ENCODE measurements at regions not wholly inside any gene's neighbourhood (a gene's known extent, or its start where the extent isn't known, plus 50 kb on each side); places are given as distances from the start of the nearest gene placed in this dataset.

GRCh38 chr13:78334059-78334458, 269.3 kb downstream of the POU4F1 start:
- no peaks in the 10 kb centered on the region for H3K27me3 ChIP-seq
- no peaks in the 10 kb centered on the region for H3K36me3 ChIP-seq
- H3K4me3 ChIP-seq = no peak overlapping the region
- no peaks in the 10 kb centered on the region for H3K9me3 ChIP-seq (replicated peaks)
- no peak for DNase-seq
- H3K27ac ChIP-seq = no peak overlapping the region
- peaks cover 15% of the 10 kb centered on the region for H3K4me1 ChIP-seq

- no peaks in the 10 kb centered on the region for H3K9me3 ChIP-seq (replicated peaks)
- H3K4me1 ChIP-seq = peaks cover 7% of the 10 kb centered on the region
- no peaks in the 10 kb centered on the region for H3K36me3 ChIP-seq
- H3K27me3 ChIP-seq = no peaks in the 10 kb centered on the region
- H3K27ac ChIP-seq = no peak overlapping the region
- H3K4me3 ChIP-seq = no peak overlapping the region
- peak in 1 of 2 experiments; percentile 29 for DNase-seq
Measured at GRCh38 chr13:78326633-78327032, 276.7 kb downstream of the POU4F1 start.

GRCh38 chr13:78325585-78325984, 277.8 kb downstream of the POU4F1 start:
- H3K4me1 ChIP-seq = peaks cover 7% of the 10 kb centered on the region; the same call in 1 of the 2 replicates
- no peak overlapping the region for H3K4me3 ChIP-seq
- H3K9me3 ChIP-seq (replicated peaks) = no peaks in the 10 kb centered on the region
- no peak for DNase-seq
- no peaks in the 10 kb centered on the region for H3K27me3 ChIP-seq
- no peaks in the 10 kb centered on the region for H3K36me3 ChIP-seq
- H3K27ac ChIP-seq = no peak overlapping the region

DNA sequence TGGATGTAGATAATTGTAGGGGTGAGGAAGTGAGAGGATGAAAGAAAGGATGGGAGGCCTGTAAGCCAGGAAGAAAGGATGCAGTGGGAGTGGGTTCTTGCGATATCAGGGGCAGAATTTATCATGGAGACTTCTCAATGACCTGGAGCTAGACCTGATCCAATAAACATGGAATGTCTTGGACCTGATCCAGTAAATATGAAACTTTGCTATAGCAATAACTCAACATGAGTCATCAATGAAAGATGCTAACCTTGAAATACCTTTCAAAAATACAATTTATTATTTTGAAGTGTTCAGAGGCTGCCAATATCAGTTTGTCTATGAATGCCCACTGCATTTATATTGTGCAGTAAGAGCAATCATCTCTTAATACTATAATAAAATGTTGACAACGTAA, 279.5 kb downstream of the POU4F1 start:
- Histone ChIP-seq H3K9me3 (replicated peaks) (no peaks in the 10 kb centered on the region), H3K27me3 (no peaks in the 10 kb centered on the region), H3K4me3 (no peak overlapping the region), H3K4me1 (peaks cover 14% of the 10 kb centered on the region), H3K27ac (no peak overlapping the region), H3K36me3 (no peaks in the 10 kb centered on the region)
- no peak for DNase-seq

- Histone ChIP-seq H3K9me3 (replicated peaks) (no peaks in the 10 kb centered on the region), H3K27me3 (no peaks in the 10 kb centered on the region)
- DNase-seq = no peak
Measured at GRCh38 chr13:78323040-78323439, 280.3 kb downstream of the POU4F1 start.

DNA sequence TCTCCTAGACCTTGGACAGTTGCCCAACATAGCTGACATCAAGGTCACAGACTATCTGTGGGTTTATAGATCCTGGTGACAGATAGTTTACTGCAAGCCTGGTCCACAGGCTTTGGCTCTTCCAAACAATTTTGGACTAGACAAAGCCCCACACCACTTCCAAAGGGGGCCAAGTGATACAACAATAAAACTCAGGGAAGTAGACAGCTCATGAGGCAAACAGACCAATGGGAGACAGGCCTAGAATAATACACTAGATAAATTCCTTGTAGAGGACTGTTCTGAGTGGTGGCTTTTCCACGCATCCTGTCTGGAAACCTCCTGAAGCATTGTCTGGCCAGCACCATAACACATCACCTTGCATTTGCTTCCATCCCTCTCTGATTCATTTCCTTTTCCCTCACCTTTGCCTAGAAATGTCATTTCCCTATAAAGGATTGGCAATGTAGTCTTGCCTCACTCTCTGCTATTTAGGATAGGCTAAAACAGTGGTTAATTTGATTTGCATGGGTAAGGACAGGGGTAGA, 284.2 kb downstream of the POU4F1 start:
- no peaks in the 10 kb centered on the region for H3K9me3 ChIP-seq (replicated peaks)
- DNase-seq = peak; percentile 32 to 69
- no peak overlapping the region for H3K4me3 ChIP-seq
- H3K27me3 ChIP-seq = no peaks in the 10 kb centered on the region
- no peaks in the 10 kb centered on the region for H3K36me3 ChIP-seq
- peak overlapping the region; percentile 8 for H3K27ac ChIP-seq
- peaks cover 26% of the 10 kb centered on the region for H3K4me1 ChIP-seq

More at GRCh38 chr13:78323040-78323439, 280.3 kb downstream of the POU4F1 start:
- no peak overlapping the region for H3K27ac ChIP-seq
- no peaks in the 10 kb centered on the region for H3K36me3 ChIP-seq
- no peak overlapping the region for H3K4me3 ChIP-seq
- H3K4me1 ChIP-seq = peaks cover 20% of the 10 kb centered on the region

DNA sequence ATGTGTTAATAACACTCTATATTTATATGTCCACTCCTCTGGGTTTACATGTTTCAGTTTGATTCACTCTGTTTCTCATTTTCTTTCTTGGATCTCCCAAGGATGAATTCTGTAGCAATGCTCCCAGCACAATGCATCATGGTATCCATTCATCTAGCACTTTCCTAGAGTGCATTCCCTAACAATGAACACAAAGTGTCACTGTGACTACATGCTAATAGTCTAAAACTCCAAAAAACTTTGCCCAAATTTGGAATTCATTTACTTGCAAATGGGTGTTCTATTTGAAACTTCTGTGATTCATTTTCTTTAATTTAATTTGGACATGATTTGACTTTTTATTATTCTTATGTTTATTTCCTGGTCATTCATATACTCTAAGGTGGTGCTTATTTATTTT, 286.3 kb downstream of the POU4F1 start:
- no peak overlapping the region for H3K4me3 ChIP-seq
- DNase-seq = peak in 1 of 2 experiments; percentile 74
- H3K4me1 ChIP-seq = peaks cover 20% of the 10 kb centered on the region
- peak overlapping the region; percentile 19; the same call in 1 of the 2 replicates for H3K27ac ChIP-seq
- no peaks in the 10 kb centered on the region for H3K27me3 ChIP-seq
- H3K9me3 ChIP-seq (replicated peaks) = no peaks in the 10 kb centered on the region
- H3K36me3 ChIP-seq = no peaks in the 10 kb centered on the region

GRCh38 chr13:78309497-78310180, 293.7 kb downstream of the POU4F1 start:
- Histone ChIP-seq H3K36me3 (no peaks in the 10 kb centered on the region), H3K4me3 (no peak overlapping the region), H3K9me3 (replicated peaks) (no peaks in the 10 kb centered on the region), H3K27ac (no peak overlapping the region), H3K4me1 (no peaks in the 10 kb centered on the region), H3K27me3 (no peaks in the 10 kb centered on the region)
- DNase-seq = no peak

- Histone ChIP-seq H3K27me3 (no peaks in the 10 kb centered on the region), H3K27ac (no peak overlapping the region), H3K9me3 (replicated peaks) (no peaks in the 10 kb centered on the region), H3K36me3 (no peaks in the 10 kb centered on the region), H3K4me3 (no peak overlapping the region), H3K4me1 (no peaks in the 10 kb centered on the region)
- no peak for DNase-seq
Measured at GRCh38 chr13:78306519-78307206, 296.7 kb downstream of the POU4F1 start.

- no peaks in the 10 kb centered on the region for H3K36me3 ChIP-seq
- no peaks in the 10 kb centered on the region for H3K9me3 ChIP-seq (replicated peaks)
Measured at GRCh38 chr13:78305171-78305570, 298.2 kb downstream of the POU4F1 start.

GRCh38 chr13:78299832-78300623, 303.3 kb downstream of the POU4F1 start:
- DNase-seq = no peak
- Histone ChIP-seq H3K4me1 (no peaks in the 10 kb centered on the region), H3K27ac (no peak overlapping the region), H3K4me3 (no peak overlapping the region), H3K9me3 (replicated peaks) (no peaks in the 10 kb centered on the region; the same call in 1 of the 2 replicates), H3K36me3 (no peaks in the 10 kb centered on the region), H3K27me3 (no peaks in the 10 kb centered on the region)

More at GRCh38 chr13:78305171-78305570, 298.2 kb downstream of the POU4F1 start:
- Histone ChIP-seq H3K4me1 (no peaks in the 10 kb centered on the region), H3K27me3 (no peaks in the 10 kb centered on the region), H3K4me3 (no peak overlapping the region), H3K27ac (no peak overlapping the region)
- DNase-seq = no peak

GRCh38 chr13:78298657-78299056, 304.7 kb downstream of the POU4F1 start:
- Histone ChIP-seq H3K27ac (no peak overlapping the region), H3K27me3 (no peaks in the 10 kb centered on the region), H3K36me3 (no peaks in the 10 kb centered on the region), H3K9me3 (replicated peaks) (peaks cover 3% of the 10 kb centered on the region; the same call in 1 of the 2 replicates), H3K4me3 (no peak overlapping the region), H3K4me1 (no peaks in the 10 kb centered on the region)
- no peak for DNase-seq

DNA sequence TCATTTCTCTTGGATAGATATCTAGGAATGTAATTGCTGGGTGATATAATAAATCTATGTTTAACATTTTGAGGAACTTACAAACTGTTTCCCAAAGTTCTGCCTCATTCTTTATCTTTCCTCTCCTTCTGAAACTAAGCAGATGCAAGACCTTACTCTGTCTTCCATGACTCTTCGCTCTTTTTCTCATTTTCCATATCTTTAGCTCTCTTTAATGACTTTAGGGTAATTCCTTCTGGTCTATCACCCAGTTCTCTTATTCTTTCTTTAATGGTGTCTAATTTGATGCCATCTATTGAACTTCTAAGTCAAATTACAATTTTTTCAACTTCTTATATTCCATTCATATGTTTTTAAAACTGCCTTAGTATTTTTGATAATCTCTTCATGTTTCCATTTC, 316.6 kb downstream of the POU4F1 start:
- no peak for DNase-seq
- Histone ChIP-seq H3K4me1 (no peaks in the 10 kb centered on the region), H3K9me3 (replicated peaks) (peaks cover 3% of the 10 kb centered on the region; the same call in 1 of the 2 replicates), H3K4me3 (no peak overlapping the region), H3K36me3 (no peaks in the 10 kb centered on the region), H3K27me3 (no peaks in the 10 kb centered on the region), H3K27ac (no peak overlapping the region)

GRCh38 chr13:78265098-78265497, 338.3 kb downstream of the POU4F1 start:
- no peaks in the 10 kb centered on the region for H3K9me3 ChIP-seq (replicated peaks)
- H3K36me3 ChIP-seq = no peaks in the 10 kb centered on the region
- H3K4me1 ChIP-seq = peaks cover 20% of the 10 kb centered on the region
- peak overlapping the region; percentile 26; the same call in 1 of the 2 replicates for H3K27ac ChIP-seq
- peak in 1 of 2 experiments; percentile 41 for DNase-seq
- H3K4me3 ChIP-seq = no peak overlapping the region
- no peaks in the 10 kb centered on the region for H3K27me3 ChIP-seq

- Histone ChIP-seq H3K4me1 (peaks cover 3% of the 10 kb centered on the region), H3K4me3 (no peak overlapping the region), H3K36me3 (no peaks in the 10 kb centered on the region), H3K27ac (no peak overlapping the region), H3K27me3 (no peaks in the 10 kb centered on the region), H3K9me3 (replicated peaks) (no peaks in the 10 kb centered on the region)
- DNase-seq = no peak
Measured at GRCh38 chr13:78258304-78258703, 339.7 kb upstream of the EDNRB start.

Measured in SJCRH30 (cell line).